Activated naive CD8-positive, alpha-beta T cell (primary cell): ENCODE measurements at regions not wholly inside any gene's neighbourhood (a gene's known extent, or its start where the extent isn't known, plus 50 kb on each side); places are given as distances from the start of the nearest gene placed in this dataset.
A peak's percentile ranks its signal among the peaks of the same experiment; 100 is the strongest.
"Not testable (repeated sequence)": the region's sequence is repeated elsewhere in the genome, so short reads cannot be mapped to it uniquely, and the experiment has no call there.

Experiments
- H3K27ac Mint-ChIP-seq: one replicate; pipeline ENCODE4 v1.8.0; 2021; ENCODE audit warnings: mixed read lengths
- H3K27me3 Mint-ChIP-seq: one replicate; pipeline ENCODE4 v1.8.0; 2021; ENCODE audit warnings: mixed read lengths
- H3K36me3 Mint-ChIP-seq: one replicate; pipeline ENCODE4 v1.8.0; 2021; ENCODE audit warnings: mixed read lengths
- H3K4me1 Mint-ChIP-seq: one replicate; pipeline ENCODE4 v1.8.0; 2021; ENCODE audit warnings: low read depth, mixed read lengths
- H3K4me3 Mint-ChIP-seq: one replicate; pipeline ENCODE4 v1.8.0; 2021; ENCODE audit warnings: mild to moderate bottlenecking, mixed read lengths
- H3K9me3 Mint-ChIP-seq: one replicate; pipeline ENCODE4 v1.8.0; 2021; ENCODE audit warnings: low read depth, mixed read lengths

DNA sequence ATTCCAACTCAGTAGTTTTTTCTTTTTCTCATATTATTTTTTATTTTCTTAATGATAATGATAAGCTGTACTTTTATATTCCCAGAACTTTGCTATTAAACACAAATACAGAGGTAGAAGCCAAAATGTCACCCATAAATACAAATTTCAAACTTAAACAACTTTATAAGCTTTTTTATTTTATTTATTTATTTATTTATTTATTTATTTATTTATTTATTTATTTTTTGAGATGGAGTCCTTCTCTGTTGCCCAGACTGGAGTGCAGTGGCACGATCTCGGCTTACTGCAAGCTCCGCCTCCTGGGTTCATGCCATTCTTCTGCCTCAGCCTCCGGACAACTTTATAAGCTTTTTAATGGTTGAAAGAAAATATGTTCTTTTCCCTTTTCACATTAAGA, 243.3 kb downstream of the RAP2B start:
- H3K9me3 Mint-ChIP-seq, H3K27me3 Mint-ChIP-seq, H3K36me3 Mint-ChIP-seq, H3K4me3 Mint-ChIP-seq, H3K27ac Mint-ChIP-seq: not testable (repeated sequence)
- peaks cover 14% of the 10 kb centered on the region for H3K4me1 Mint-ChIP-seq

DNA sequence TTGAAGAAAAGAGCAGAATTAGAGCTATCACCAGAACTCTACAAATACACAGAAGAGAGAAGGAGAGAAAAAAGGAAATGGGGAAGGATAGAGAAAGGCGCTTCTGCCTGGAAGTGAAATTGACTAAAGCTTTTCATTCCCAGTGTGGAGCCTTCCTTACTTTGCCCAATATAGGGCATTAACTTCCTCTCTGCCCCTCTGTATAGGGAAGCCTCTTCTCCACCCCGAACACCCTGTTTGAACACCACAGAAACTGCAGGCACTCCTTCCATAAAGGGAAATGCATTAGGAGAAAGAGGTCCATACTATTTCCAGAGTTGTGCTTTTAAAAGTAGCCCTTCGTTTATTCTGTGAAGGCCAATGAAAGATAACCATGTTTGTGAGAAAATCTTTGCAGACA, 248.5 kb downstream of the RAP2B start:
- no peaks in the 10 kb centered on the region for H3K36me3 Mint-ChIP-seq
- no peak overlapping the region for H3K27ac Mint-ChIP-seq
- no peak overlapping the region for H3K4me3 Mint-ChIP-seq
- H3K4me1 Mint-ChIP-seq: peaks cover 18% of the 10 kb centered on the region
- no peaks in the 10 kb centered on the region for H3K9me3 Mint-ChIP-seq
- no peaks in the 10 kb centered on the region for H3K27me3 Mint-ChIP-seq

DNA sequence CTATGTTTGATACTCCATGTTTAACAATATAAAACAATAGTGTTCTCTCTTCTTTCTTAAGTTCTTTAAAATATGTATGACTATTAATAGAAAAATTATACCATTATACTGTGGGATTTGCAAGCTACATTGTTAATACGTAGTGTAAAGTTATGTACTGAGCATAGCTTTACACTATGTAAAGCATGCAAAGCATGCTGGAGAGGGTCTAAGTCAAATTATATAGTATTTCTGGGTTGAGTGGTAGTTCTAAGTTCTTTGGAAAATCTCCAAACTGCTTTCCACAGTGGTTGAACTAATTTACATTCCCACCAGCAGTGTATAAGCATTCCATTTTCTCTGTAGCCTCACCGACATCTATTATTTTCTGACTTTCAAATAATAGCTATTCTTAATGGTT, 253.0 kb downstream of the RAP2B start:
- Mint-ChIP-seq H3K4me3 (no peak overlapping the region), H3K4me1 (peaks cover 12% of the 10 kb centered on the region), H3K27me3 (no peaks in the 10 kb centered on the region), H3K36me3 (peaks cover 7% of the 10 kb centered on the region), H3K9me3 (peaks cover 11% of the 10 kb centered on the region), H3K27ac (no peak overlapping the region)

DNA sequence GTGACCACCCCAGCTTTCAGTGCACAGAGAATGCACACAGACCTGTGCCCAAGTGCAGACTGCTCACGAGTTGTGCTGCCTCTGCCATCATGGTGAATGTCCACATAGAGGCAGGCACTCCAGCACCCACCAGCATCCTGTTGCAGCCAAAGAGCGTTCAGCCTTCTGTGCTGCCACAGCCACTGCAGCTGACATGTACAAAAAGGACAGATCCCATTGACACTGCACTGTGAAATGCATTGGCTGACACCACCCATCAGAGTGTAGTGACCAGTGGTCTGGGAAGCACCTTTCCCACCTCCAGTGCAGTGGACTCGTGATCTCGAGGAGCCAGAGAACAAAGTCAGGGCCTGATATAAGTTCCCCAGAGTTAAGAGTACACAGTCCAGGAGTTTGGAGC, 260.3 kb downstream of the RAP2B start:
- H3K4me1 Mint-ChIP-seq: no peaks in the 10 kb centered on the region
- peaks cover 22% of the 10 kb centered on the region for H3K36me3 Mint-ChIP-seq
- no peak overlapping the region for H3K4me3 Mint-ChIP-seq
- H3K27me3 Mint-ChIP-seq: no peaks in the 10 kb centered on the region
- H3K27ac Mint-ChIP-seq: peak overlapping the region; percentile 13
- H3K9me3 Mint-ChIP-seq: peaks cover 24% of the 10 kb centered on the region

DNA sequence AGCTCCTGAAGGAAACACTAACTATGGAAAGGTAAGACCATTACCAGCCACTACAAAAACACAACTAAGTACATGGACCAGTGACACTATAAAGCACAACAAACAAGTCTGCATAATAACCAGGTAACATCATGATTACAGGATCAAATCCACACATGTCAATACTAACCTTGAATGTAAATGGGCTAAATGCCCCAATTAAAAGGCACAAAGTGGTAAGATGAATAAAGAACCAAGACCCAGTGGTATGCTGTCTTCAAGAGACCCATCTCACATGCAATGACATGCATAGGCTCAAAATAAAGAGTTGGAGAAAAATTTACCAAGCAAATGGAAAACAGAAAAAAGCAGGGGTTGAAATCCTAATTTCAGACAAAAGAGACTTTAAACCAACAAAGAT, 261.8 kb downstream of the RAP2B start:
- not testable (repeated sequence) for H3K27me3 Mint-ChIP-seq, H3K4me3 Mint-ChIP-seq, H3K4me1 Mint-ChIP-seq, H3K27ac Mint-ChIP-seq
- Mint-ChIP-seq H3K36me3 (peaks cover 18% of the 10 kb centered on the region), H3K9me3 (peaks cover 20% of the 10 kb centered on the region)

DNA sequence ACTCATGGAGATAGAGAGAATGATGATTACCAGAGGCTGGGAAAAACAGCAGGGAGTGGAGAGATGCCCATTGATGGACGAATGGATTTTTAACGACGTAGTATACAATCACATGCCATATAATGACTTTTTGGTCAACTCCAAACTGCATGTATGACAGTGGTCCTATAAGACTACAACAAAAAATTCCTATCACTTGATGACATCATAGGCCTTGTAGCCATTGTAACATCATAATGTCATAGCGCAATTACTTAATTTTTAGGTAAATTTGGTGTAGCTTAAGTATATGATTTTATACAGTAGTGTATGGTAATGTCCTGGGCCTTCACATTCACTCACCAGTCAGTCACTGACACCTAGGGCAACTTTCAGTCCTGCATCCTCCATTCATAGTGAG, 264.3 kb downstream of the RAP2B start:
- no peak overlapping the region for H3K27ac Mint-ChIP-seq
- H3K4me1 Mint-ChIP-seq: no peaks in the 10 kb centered on the region
- H3K4me3 Mint-ChIP-seq: no peak overlapping the region
- H3K36me3 Mint-ChIP-seq: peaks cover 15% of the 10 kb centered on the region
- no peaks in the 10 kb centered on the region for H3K27me3 Mint-ChIP-seq
- peaks cover 20% of the 10 kb centered on the region for H3K9me3 Mint-ChIP-seq

DNA sequence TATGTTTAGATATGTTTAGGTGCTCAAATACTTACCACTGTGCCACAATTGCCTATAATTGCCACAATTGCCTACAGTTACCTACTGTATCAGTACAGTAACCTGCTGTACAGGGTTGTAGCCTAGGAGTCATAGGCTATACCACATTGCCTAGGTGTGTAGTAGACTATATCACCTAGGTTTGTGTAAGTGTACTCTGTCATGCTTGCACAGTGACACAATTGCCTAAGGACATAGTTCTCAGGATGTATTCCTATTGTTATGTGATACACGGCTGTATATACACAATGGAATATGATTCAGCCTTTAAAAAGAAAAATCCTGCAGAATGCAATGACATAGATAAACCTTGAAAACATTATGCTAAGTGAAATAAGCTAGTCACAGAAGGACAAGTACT, 264.8 kb downstream of the RAP2B start:
- Mint-ChIP-seq H3K4me1 (no peaks in the 10 kb centered on the region), H3K27ac (no peak overlapping the region), H3K27me3 (no peaks in the 10 kb centered on the region), H3K4me3 (no peak overlapping the region), H3K9me3 (peaks cover 20% of the 10 kb centered on the region), H3K36me3 (peaks cover 15% of the 10 kb centered on the region)

DNA sequence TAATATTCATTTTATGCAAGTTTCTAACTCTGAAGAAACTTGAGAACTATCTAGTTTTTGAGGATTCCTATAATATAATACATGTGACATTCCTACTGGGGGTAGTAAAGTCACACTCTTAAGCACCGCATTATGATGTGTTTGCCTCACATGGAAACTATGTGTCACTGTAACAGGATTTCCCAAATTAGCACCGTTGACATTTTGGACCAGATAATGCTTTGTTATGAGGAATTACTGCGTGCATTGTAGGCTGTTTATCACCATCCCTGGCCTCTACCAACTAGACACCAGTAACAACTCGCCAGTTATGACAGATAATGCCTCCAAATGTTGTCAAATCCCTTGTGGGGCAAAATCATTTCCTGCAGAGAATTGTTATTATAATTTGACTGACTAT, 267.8 kb downstream of the RAP2B start:
- H3K27me3 Mint-ChIP-seq: no peaks in the 10 kb centered on the region
- no peaks in the 10 kb centered on the region for H3K4me1 Mint-ChIP-seq
- no peak overlapping the region for H3K4me3 Mint-ChIP-seq
- H3K27ac Mint-ChIP-seq: no peak overlapping the region
- no peaks in the 10 kb centered on the region for H3K9me3 Mint-ChIP-seq
- H3K36me3 Mint-ChIP-seq: peaks cover 2% of the 10 kb centered on the region

DNA sequence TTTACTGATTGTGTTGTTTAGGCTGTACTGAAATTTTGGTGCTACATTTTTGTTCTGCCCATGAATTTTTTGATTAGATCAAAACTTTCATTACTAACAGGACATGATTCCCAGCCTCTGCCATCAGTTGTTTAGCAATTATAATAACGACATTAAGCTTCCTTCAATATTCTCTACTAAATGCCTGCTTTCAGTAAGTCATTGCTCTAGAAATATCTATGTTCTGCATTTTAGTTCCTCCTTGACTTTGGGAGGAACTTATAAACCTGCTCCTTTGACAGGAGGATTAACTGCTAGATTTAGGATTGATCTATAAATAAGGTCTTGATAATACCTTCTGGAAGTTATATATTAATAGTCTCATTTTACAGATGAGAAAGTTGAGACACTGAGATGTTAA, 269.1 kb downstream of the RAP2B start:
- Mint-ChIP-seq H3K27me3 (no peaks in the 10 kb centered on the region), H3K36me3 (peaks cover under 1% of the 10 kb centered on the region), H3K27ac (no peak overlapping the region), H3K4me3 (no peak overlapping the region), H3K4me1 (no peaks in the 10 kb centered on the region), H3K9me3 (no peaks in the 10 kb centered on the region)

DNA sequence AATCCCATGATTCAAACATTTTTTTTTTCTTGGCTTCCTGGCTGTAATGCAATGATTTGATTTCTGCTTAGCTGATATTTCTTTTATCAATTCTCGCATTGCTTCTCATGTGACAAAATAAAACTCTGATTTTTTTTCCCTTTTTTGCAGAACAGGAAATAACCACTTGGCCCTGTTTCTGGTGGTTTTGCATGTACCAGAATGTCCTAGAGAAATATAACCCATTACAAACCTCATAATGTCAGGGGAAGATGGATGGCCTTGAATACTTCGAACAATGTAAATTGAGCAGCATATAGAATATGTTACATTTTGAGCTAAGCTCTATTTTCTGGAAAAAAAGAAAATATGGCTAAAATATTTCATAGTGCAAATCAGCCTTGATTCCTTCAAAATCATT, 275.6 kb downstream of the RAP2B start:
- H3K4me3 Mint-ChIP-seq: no peak overlapping the region

DNA sequence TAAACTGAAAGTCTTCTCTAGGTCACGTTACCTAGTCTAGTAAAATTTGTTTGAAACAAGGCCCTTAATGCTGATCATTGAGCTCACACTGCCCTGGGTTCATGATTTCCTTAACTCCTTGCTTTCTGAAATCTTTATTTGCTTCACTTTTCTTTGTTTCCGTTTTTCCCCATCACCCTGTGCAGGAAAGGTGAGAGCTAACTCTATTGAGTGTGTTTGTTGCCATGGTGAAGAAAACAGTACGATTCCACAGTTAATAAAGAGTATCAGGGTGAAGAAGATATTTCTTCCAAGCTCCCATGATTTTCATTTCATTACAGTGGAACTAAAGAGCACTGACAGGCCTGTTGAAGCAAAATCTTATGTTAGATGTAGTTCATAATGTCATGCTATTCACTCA, 276.2 kb downstream of the RAP2B start:
- Mint-ChIP-seq H3K9me3 (no peaks in the 10 kb centered on the region), H3K27me3 (no peaks in the 10 kb centered on the region), H3K4me1 (peaks cover 24% of the 10 kb centered on the region), H3K27ac (no peak overlapping the region), H3K4me3 (no peak overlapping the region), H3K36me3 (no peaks in the 10 kb centered on the region)

More for the DNA sequence above, 275.6 kb downstream of the RAP2B start:
- Mint-ChIP-seq H3K9me3 (no peaks in the 10 kb centered on the region), H3K36me3 (no peaks in the 10 kb centered on the region), H3K4me1 (peaks cover 23% of the 10 kb centered on the region), H3K27ac (no peak overlapping the region), H3K27me3 (no peaks in the 10 kb centered on the region)

DNA sequence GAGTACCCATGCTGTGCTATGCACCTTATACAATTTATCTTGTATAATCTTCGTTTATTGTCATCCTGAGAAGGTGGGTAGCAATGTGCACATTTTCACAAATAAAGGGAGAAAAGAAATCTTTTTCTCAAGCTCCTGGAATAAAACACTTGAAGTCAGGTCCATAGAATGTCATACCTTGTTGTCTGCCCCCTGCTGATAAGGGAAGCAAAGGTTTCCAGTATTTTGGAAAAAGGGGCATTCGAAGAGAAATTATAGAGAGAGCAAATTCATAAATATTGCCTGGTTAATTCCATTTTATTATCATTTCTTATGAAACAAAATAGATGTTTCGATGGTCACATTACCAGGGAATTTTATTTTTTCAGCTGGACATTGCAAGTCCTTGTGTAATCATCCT, 277.8 kb downstream of the RAP2B start:
- Mint-ChIP-seq H3K27ac (no peak overlapping the region), H3K36me3 (no peaks in the 10 kb centered on the region), H3K4me1 (peaks cover 24% of the 10 kb centered on the region), H3K4me3 (no peak overlapping the region), H3K27me3 (no peaks in the 10 kb centered on the region), H3K9me3 (no peaks in the 10 kb centered on the region)

DNA sequence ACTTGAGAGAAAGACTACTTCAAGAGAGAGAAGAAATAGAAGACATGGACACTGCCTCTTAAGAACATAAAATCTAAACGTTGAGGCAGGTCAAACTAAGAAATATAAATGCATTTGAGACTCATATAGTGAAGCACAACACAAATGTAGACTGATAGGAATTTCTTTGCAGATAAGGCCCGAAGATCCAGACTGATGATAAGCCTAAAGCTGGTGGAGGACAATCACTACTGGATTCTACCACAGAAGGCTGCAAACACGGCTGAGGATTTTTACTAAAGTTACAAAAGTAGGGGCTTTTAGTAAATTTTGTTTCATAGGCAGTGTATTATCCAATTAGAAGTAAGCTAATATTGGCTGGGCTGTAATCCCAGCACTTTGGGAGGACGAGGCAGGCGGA, 278.3 kb downstream of the RAP2B start:
- peaks cover 24% of the 10 kb centered on the region for H3K4me1 Mint-ChIP-seq
- no peak overlapping the region for H3K4me3 Mint-ChIP-seq
- no peak overlapping the region for H3K27ac Mint-ChIP-seq
- no peaks in the 10 kb centered on the region for H3K27me3 Mint-ChIP-seq
- H3K36me3 Mint-ChIP-seq: no peaks in the 10 kb centered on the region
- no peaks in the 10 kb centered on the region for H3K9me3 Mint-ChIP-seq

DNA sequence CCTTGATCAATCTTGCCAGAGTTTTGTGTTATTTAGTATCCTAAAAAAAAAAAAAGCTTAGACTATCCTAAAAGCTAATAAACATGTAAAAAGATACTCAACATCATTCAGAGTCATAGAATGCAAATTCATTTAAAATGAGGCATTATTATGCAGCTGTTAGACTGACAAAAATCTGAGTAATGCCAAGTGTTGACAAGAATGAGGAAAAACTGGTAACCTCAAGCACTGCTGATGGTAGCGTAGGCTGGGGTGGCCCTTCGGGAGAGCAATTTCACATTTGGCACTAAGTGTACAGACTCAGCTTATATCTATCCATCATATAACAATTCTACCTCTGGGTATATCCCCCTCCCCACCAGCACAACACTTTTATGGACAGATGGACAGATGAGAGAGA, 280.4 kb downstream of the RAP2B start:
- Mint-ChIP-seq H3K4me3 (no peak overlapping the region), H3K36me3 (no peaks in the 10 kb centered on the region), H3K27ac (no peak overlapping the region), H3K9me3 (no peaks in the 10 kb centered on the region), H3K27me3 (no peaks in the 10 kb centered on the region), H3K4me1 (peaks cover 21% of the 10 kb centered on the region)

DNA sequence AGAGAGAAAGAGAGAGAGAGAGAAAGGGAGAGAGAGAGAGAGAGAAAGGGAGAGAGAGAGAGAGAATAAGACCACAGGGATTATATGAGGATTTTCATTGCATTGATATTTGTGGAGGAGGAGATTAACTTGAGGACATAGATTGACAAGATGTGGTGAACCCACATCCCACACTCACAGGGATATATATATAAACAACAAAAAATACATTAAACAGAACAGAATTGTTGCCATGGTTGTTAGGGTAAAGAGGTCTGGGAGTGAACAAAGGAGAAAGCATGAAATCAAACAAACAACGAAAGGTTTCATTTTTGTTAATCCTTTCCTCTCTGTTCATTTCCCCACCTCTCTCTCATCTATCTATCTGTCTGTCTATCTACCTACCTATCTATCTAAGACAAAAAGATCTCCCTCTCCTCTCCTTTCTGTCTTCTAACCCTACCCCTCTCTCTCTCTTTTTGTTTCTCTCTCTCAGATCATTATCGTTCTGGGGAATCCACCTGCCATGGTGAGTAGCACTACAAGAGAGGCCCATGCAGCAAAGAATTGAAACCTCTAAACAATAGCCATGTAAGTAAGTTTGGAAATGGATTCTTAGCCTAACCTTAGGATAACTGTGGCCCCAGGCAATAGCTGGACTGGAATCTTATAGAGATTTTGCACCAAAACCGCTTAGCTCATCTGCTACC, 280.9 kb downstream of the RAP2B start:
- Mint-ChIP-seq H3K4me3 (no peak overlapping the region), H3K9me3 (no peaks in the 10 kb centered on the region), H3K4me1 (peaks cover 15% of the 10 kb centered on the region), H3K27me3 (no peaks in the 10 kb centered on the region), H3K36me3 (no peaks in the 10 kb centered on the region), H3K27ac (no peak overlapping the region)

DNA sequence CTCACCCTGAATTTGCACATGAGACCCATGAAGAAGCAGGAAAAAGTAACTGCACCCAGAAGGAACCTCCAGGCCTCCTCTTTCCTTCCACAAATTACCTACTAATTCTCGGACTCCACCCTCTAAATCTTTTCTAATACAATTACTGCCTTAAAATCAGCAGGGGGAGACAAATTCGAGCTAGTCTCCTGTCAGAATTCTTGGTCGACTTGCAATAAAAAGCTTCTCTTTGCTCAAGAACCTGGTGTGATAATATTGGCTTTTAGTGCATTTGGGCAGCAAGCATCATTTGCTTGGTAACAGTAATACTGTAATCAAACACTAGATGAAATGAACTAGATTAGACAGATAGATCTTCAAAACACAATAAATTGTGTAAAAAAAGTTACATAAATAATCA, 281.9 kb downstream of the RAP2B start:
- H3K4me1 Mint-ChIP-seq: peaks cover 7% of the 10 kb centered on the region
- H3K4me3 Mint-ChIP-seq: no peak overlapping the region
- no peak overlapping the region for H3K27ac Mint-ChIP-seq
- no peaks in the 10 kb centered on the region for H3K36me3 Mint-ChIP-seq
- no peaks in the 10 kb centered on the region for H3K27me3 Mint-ChIP-seq
- no peaks in the 10 kb centered on the region for H3K9me3 Mint-ChIP-seq
